Astrocyte (in vitro differentiated cells and primary cell): ENCODE measurements at regions not wholly inside any gene's neighbourhood (a gene's known extent, or its start where the extent isn't known, plus 50 kb on each side); places are given as distances from the start of the nearest gene placed in this dataset.
"Not testable (repeated sequence)": the region's sequence is repeated elsewhere in the genome, so short reads cannot be mapped to it uniquely, and the experiment has no call there.

ENCODE experiments used
- DNase-seq: peaks from one replicate; pipeline ENCODE4 v3.0.0-alpha.2; 2010; ENCODE audit warnings: low read depth
- FAIRE-seq: peaks from 2 replicates; lab custom pipeline; 2011; peaks lifted over from hg19 to GRCh38; lab: Jason Lieb, UNC
- H2AFZ ChIP-seq: 2 replicates; pipeline ENCODE4 v1.6.0; 2012; ENCODE audit warnings: low read depth, low read length, inconsistent platforms
- H3K27ac ChIP-seq: 2 replicates; pipeline ENCODE4 v1.5.1; 2011; ENCODE audit warnings: low read depth, low read length, inconsistent platforms
- H3K27me3 ChIP-seq: 2 replicates; pipeline ENCODE4 v1.6.0; 2011; ENCODE audit warnings: low read length, inconsistent platforms; ENCODE audit not compliant: insufficient read depth
- H3K36me3 ChIP-seq: 2 replicates; pipeline ENCODE4 v1.5.1; 2011; ENCODE audit warnings: low read length, inconsistent platforms; ENCODE audit not compliant: insufficient read depth
- H3K4me1 ChIP-seq: 2 replicates; pipeline ENCODE4 v1.5.1; 2011; ENCODE audit warnings: low read length, inconsistent platforms; ENCODE audit not compliant: insufficient read depth
- H3K4me2 ChIP-seq: 2 replicates; pipeline ENCODE4 v1.6.0; 2012; ENCODE audit warnings: low read length, inconsistent platforms
- H3K4me3 ChIP-seq: 2 replicates; pipeline ENCODE4 v1.5.1; 2011; ENCODE audit warnings: low read depth, mild to moderate bottlenecking, low read length, inconsistent platforms; ENCODE audit not compliant: insufficient read depth
- H3K79me2 ChIP-seq: 2 replicates; pipeline ENCODE4 v1.6.0; 2012; ENCODE audit warnings: mild to moderate bottlenecking, low read length, inconsistent platforms; ENCODE audit not compliant: insufficient read depth
- H3K9ac ChIP-seq: 2 replicates; pipeline ENCODE4 v1.6.0; 2012; ENCODE audit warnings: mild to moderate bottlenecking, low read length, inconsistent platforms
- H3K9me3 ChIP-seq: 2 replicates; pipeline ENCODE4 v1.5.1; 2012; ENCODE audit warnings: low read depth, mild to moderate bottlenecking, low read length, inconsistent platforms; ENCODE audit not compliant: insufficient read depth
- H4K20me1 ChIP-seq: 2 replicates; pipeline ENCODE4 v1.6.0; 2012; ENCODE audit warnings: low read length, inconsistent platforms; ENCODE audit not compliant: insufficient read depth
- H3K27ac Mint-ChIP-seq: one replicate; pipeline ENCODE4 v1.8.0; 2021; ENCODE audit warnings: mild to moderate bottlenecking, mixed read lengths; ENCODE audit not compliant: unreplicated experiment
- H3K27me3 Mint-ChIP-seq: one replicate; pipeline ENCODE4 v1.8.0; 2021; ENCODE audit warnings: low read depth, mixed read lengths; ENCODE audit not compliant: unreplicated experiment
- H3K36me3 Mint-ChIP-seq: one replicate; pipeline ENCODE4 v1.8.0; 2021; ENCODE audit warnings: low read depth, mixed read lengths; ENCODE audit not compliant: unreplicated experiment
- H3K4me1 Mint-ChIP-seq: one replicate; pipeline ENCODE4 v1.8.0; 2021; ENCODE audit warnings: low read depth, mixed read lengths; ENCODE audit not compliant: unreplicated experiment
- H3K4me3 Mint-ChIP-seq: one replicate; pipeline ENCODE4 v1.8.0; 2021; ENCODE audit warnings: mild to moderate bottlenecking, moderate library complexity, mixed read lengths; ENCODE audit not compliant: unreplicated experiment
- H3K9me3 Mint-ChIP-seq: one replicate; pipeline ENCODE4 v1.8.0; 2021; ENCODE audit warnings: mild to moderate bottlenecking, mixed read lengths; ENCODE audit not compliant: unreplicated experiment
- EZH2 ChIP-seq: IDR thresholded peaks from 2 replicates; pipeline ENCODE4 v1.6.1; 2012; ENCODE audit warnings: mild to moderate bottlenecking, low read length, inconsistent platforms; ENCODE audit not compliant: insufficient read depth
- TF ChIP-seq, protein P1 (sequence below): IDR thresholded peaks from 2 replicates; pipeline ENCODE4 v1.5.1; 2011; ENCODE audit warnings: low read depth, mild to moderate bottlenecking, inconsistent platforms, low read length, moderate library complexity; ENCODE audit not compliant: insufficient read depth

DNA sequence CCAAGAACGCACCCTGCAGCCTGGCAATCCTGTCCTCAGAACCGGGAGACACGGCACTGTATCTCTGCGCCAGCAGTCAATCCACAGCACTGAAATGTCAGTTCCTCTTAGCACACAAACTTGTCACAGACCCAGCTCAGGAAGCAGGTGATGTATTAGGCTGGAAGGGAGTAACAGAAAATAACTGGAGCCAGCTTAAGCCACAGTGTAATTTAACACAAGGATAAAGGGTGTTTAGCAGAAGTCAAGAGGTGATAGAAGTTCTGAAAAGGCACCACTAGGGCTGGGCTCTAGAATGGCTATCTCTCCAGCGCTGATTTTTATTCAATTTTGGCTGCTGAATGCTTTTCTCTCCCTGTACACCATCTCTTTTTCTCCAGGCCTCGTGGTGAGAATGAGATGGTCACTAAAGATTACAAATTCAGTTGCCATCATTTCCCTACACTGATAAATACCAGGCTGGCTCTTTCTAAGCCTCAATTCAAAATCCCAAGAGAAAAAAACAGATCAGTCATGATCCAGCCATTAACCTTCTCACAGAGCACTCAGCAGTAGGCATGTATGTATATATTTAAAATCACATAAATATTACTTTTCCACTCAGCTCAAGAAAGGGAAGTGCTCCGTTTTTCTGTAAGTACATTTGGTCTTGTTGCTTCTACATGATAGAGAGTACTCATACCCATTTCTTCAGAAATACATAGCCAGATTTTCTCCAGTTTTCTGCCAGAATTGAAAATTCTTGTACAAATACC lies 102.7 kb upstream of the PRSS1 start:
- DNase-seq: no peak
- Histone ChIP-seq H3K9ac (no peak overlapping the region), H4K20me1 (no peaks in the 10 kb centered on the region), H3K4me2 (no peak overlapping the region), H3K27ac (no peak overlapping the region), H3K27me3 (peaks cover 45% of the 10 kb centered on the region), H3K4me1 (no peaks in the 10 kb centered on the region), H2AFZ (no peak overlapping the region), H3K9me3 (no peaks in the 10 kb centered on the region), H3K36me3 (no peaks in the 10 kb centered on the region), H3K79me2 (no peaks in the 10 kb centered on the region), H3K4me3 (no peak overlapping the region)
- Mint-ChIP-seq H3K4me3 (no peak overlapping the region), H3K9me3 (no peaks in the 10 kb centered on the region), H3K4me1 (no peaks in the 10 kb centered on the region), H3K27ac (no peak overlapping the region), H3K36me3 (no peaks in the 10 kb centered on the region), H3K27me3 (peaks cover 11% of the 10 kb centered on the region)
- TF ChIP-seq EZH2: no peak
- TF ChIP-seq, protein P1, sequence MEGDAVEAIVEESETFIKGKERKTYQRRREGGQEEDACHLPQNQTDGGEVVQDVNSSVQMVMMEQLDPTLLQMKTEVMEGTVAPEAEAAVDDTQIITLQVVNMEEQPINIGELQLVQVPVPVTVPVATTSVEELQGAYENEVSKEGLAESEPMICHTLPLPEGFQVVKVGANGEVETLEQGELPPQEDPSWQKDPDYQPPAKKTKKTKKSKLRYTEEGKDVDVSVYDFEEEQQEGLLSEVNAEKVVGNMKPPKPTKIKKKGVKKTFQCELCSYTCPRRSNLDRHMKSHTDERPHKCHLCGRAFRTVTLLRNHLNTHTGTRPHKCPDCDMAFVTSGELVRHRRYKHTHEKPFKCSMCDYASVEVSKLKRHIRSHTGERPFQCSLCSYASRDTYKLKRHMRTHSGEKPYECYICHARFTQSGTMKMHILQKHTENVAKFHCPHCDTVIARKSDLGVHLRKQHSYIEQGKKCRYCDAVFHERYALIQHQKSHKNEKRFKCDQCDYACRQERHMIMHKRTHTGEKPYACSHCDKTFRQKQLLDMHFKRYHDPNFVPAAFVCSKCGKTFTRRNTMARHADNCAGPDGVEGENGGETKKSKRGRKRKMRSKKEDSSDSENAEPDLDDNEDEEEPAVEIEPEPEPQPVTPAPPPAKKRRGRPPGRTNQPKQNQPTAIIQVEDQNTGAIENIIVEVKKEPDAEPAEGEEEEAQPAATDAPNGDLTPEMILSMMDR: no peak
- FAIRE-seq: no peak

DNA sequence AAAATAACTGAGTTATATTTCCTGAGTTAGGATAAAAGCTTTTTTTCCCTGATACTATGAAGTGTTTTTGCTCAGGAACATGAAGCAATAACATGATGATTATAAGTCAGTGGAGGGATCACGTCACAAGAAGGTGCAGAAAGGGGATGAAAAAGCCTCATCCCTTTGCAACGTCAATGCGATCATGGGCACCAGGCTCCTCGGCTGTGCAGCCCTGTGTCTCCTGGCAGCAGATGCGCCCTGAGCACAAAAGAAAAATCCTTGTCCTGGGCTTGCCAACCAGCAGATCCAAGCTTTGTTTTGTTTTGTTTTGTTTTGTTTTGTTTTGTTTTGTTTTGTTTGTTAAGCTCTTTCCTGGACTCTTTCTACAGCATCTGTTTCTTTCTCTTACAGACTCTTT lies 103.5 kb upstream of the PRSS1 start:
- Histone ChIP-seq H3K27me3 (peaks cover 44% of the 10 kb centered on the region), H3K27ac (no peak overlapping the region), H3K79me2 (no peaks in the 10 kb centered on the region), H3K4me2 (no peak overlapping the region), H3K9me3 (no peaks in the 10 kb centered on the region), H4K20me1 (no peaks in the 10 kb centered on the region), H3K36me3 (no peaks in the 10 kb centered on the region), H3K4me3 (no peak overlapping the region), H2AFZ (no peak overlapping the region), H3K9ac (no peak overlapping the region), H3K4me1 (no peaks in the 10 kb centered on the region)
- no peaks in the 10 kb centered on the region for H3K4me1 Mint-ChIP-seq
- H3K4me3 Mint-ChIP-seq: no peak overlapping the region
- H3K9me3 Mint-ChIP-seq: no peaks in the 10 kb centered on the region
- FAIRE-seq: no peak
- no peak for DNase-seq
- H3K27me3 Mint-ChIP-seq: peaks cover 11% of the 10 kb centered on the region
- H3K36me3 Mint-ChIP-seq: no peaks in the 10 kb centered on the region
- TF ChIP-seq, protein P1: no peak
- no peak for TF ChIP-seq EZH2
- H3K27ac Mint-ChIP-seq: no peak overlapping the region

DNA sequence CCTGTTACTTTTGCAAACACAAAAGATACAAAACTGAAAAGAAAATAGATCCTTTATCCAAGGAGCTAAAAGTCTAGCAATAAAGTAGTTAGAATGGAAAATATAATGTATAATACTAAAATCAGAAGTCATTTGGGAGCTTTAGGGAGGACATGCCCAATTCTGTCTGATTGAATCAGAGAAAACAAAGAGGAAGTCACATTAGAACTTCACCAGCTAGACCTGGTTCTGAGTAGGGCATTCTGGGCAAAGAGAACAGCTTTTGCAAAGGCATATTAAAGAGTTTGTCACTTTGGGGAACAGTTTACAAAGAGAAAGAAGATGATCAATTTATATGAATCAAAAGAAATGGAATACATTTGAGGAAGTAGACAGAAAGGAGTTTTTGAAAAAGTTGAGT lies 107.0 kb upstream of the PRSS1 start:
- DNase-seq: no peak
- Mint-ChIP-seq H3K27me3 (peaks cover 11% of the 10 kb centered on the region), H3K27ac (no peak overlapping the region), H3K4me1 (no peaks in the 10 kb centered on the region), H3K36me3 (no peaks in the 10 kb centered on the region), H3K4me3 (no peak overlapping the region), H3K9me3 (no peaks in the 10 kb centered on the region)
- FAIRE-seq: no peak
- Histone ChIP-seq H3K27ac (no peak overlapping the region), H3K79me2 (no peaks in the 10 kb centered on the region), H3K4me2 (no peak overlapping the region), H3K36me3 (no peaks in the 10 kb centered on the region), H3K27me3 (peaks cover 35% of the 10 kb centered on the region), H4K20me1 (no peaks in the 10 kb centered on the region), H2AFZ (no peak overlapping the region), H3K4me1 (no peaks in the 10 kb centered on the region), H3K4me3 (no peak overlapping the region), H3K9ac (no peak overlapping the region), H3K9me3 (no peaks in the 10 kb centered on the region)
- TF ChIP-seq, protein P1: no peak
- no peak for TF ChIP-seq EZH2

DNA sequence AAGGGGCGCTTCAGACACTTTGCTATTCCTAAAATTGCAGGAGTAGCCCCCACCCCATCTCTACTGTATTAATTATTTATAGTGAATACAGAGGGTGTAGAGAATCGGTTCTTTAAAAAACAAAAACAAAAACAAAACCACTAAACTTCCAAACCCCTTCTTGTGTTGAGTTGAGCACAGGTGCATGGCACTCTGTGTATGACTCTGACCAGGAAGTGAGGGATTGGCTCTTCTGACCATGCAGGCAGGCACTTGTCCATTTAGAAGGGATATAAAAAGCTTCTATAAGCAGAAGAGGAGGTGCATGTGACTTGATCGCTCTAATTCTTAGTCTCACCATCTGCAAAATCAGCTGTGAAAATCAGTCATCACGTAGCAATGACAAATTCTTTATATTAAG lies 108.0 kb upstream of the PRSS1 start:
- not testable (repeated sequence) for H3K4me3 Mint-ChIP-seq, H3K27ac Mint-ChIP-seq, H3K9me3 ChIP-seq, H3K4me1 ChIP-seq, H3K9ac ChIP-seq, H3K36me3 ChIP-seq, H3K36me3 Mint-ChIP-seq, H3K27ac ChIP-seq, H3K9me3 Mint-ChIP-seq, H4K20me1 ChIP-seq, H3K4me1 Mint-ChIP-seq, DNase-seq, H2AFZ ChIP-seq, FAIRE-seq, H3K27me3 Mint-ChIP-seq, H3K79me2 ChIP-seq, H3K4me3 ChIP-seq, H3K4me2 ChIP-seq
- peaks cover 35% of the 10 kb centered on the region for H3K27me3 ChIP-seq
